HG03565 (cell line): ENCODE measurements at regions not wholly inside any gene's neighbourhood (a gene's known extent, or its start where the extent isn't known, plus 50 kb on each side); places are given as distances from the start of the nearest gene placed in this dataset.
"Not testable (repeated sequence)": the region's sequence is repeated elsewhere in the genome, so short reads cannot be mapped to it uniquely, and the experiment has no call there.

Source experiments
- ATAC-seq: cut with Tn5 transposase; IDR thresholded peaks from one replicate; pipeline ENCODE4 v1.9.1; 2021; ENCODE audit warnings: mild to moderate bottlenecking, moderate library complexity; ENCODE audit not compliant: unreplicated experiment

DNA sequence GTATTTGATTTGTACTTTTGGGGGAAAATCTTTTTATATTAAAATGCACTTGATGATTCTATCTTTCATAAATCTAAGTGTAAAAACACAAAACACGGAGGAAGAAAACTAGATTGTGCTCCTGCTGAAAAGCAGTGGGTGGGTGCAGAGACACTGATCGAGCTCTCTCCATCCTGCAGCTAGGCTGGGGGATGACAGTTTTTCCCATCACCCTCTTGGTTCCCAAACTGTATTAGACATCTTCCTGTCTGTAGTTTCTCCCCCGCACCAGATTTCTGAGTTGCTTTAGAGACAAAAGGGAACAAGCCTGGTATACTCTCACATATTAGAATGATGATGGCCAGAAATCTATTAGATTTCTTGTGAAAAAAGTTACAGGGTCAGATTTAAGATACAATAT, 99.6 kb downstream of the FAM114A2 start:
- ATAC-seq: no peak

DNA sequence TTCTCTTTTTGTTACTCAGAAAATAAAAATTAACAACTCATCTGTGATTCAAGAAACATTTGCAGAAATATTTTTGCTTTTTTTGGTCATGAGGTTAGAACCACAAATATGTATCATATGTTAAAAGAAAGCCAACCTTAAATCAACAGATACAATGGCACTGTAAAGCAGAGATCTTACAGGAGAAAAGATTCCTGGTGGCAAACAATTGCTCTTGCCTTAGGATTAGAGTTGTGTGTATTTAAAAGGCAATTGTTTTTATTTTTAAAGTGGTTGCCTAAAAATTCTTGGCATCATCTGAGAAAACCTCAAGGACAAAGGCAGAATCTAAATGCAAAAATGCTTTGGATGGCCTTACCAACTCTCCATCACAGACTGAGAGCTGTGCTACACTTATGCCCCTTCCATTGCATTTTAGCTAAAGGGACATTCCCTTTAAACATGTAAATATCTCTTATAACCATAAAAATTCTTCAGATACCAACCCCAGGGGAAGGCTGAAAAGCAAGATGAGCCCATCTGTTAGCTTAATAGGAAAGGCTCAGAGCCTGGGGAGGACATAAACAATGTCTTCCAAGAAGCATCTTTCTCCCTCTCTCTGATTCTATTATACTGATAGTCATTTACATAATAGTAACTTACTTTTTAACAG, 100.4 kb downstream of the FAM114A2 start:
- ATAC-seq: no peak

DNA sequence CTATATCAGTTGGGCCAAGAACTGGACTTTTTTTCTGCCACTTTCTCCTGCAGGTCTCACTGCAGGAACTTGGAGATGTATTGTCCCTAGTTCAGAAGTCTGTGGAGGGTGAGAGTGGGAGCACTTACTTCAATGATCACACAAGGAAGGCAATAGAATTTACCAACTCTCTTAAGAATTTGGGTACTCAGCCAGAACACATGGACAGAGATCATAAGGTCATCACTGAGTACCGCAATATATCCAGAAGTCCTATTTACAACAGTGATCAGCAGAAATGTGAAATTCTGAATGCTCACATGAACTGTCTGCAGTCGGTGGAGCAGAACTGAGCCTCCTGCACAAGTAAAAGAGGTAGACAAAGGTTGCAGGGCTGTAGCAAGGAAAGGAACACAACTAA, 101.0 kb downstream of the FAM114A2 start:
- ATAC-seq: no peak

DNA sequence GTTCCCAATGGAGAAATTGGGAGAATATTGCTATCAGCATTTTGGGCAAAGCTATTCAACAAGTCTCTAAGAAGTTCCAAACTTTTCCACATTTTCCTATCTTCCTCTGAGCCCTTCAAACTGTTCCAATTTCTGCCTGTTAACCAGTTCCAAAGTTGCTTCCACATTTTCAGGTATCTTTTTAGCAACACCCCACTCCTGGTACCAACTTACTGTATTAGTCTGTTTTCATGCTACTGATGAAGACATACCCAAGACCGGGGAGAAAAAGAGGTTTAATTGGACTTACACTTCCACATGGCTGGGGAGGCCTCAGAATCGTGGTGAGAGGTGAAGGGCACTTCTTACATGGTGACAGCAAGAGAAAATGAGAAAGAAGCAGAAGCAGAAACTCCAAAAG, 103.6 kb downstream of the FAM114A2 start:
- not testable (repeated sequence) for ATAC-seq

DNA sequence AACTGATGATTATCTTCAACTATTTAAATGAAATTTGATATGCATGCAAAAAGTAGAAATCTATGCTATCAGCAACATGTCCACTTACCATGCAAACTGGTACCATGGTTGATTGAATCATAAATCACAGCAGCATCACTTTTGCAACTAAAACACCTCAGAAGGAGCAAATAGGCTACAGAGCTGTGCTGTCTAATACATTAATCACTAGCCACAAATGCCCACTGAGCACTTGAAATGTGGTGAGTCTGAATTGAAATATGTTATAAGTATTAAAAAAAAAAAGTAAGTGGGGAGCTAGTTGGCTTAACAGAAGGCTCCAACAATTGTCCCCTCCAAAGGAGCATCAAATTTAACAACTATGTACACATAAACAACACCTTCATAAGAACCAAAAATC, 112.5 kb downstream of the FAM114A2 start:
- ATAC-seq: no peak

DNA sequence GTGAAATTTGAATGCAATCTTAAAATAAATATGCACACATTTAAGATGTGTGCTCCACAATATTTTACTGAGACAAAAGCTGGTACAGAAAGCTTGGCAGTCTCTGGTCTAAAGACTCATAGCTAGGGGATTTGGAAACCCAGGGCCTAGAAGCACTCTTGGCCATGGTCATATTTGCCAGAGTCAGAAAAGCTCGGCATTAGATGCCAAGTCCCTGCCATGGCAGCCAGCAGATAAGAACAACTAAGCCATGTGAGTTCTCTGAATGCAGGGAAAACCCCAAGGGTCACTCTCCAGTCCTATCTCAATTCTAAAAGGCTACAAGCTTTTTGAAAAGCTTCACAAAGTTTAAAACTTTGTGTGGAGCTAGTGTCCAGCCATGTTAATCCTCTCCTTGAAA, 119.5 kb downstream of the FAM114A2 start:
- no peak for ATAC-seq

DNA sequence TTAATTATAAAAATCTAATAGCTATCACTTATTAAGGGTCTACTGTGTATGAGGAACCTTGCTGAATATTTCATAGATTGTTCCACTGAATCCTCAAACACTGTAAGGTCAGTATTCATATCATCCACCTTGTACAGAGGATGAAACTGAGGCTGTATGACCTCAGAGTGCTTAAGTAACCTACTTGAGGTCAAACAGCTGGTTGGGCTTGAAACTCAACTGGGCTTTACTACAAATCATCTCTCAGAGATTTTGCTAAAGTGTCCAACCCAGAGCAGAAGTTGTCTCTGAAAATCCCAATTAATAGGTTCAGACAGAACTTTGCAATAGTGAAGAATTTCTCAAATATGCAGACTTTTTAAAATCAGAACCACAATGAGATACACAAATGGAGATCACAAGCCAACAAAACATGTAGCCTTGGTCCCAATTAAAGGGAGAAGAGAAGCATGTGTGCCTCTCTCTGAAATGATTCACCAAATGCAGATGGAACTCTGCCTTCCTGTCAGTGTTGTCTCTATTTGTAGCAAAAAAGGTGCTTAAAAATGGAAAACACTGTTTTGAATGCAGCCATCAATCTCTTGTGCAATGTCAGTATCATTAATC, 131.4 kb downstream of the FAM114A2 start:
- ATAC-seq: no peak

DNA sequence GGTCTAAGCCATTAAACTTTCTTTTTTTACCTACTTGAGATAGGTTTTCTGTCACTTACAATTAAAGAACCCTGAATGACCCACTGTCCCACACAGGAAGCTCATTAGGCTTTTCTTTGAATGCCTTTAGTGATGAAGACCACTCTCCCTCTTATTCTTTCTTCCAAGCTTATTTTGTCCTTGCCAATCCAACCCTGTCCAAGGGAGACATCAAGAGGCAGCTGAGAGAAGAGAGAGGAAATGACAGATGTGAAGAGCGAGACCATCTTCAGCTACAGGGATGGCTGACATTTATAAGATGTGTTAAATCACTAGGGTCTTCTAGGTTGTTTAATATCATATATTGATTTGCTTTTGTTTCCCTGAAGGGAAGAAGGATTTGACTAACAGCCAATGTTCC, 133.5 kb downstream of the FAM114A2 start:
- ATAC-seq: no peak

DNA sequence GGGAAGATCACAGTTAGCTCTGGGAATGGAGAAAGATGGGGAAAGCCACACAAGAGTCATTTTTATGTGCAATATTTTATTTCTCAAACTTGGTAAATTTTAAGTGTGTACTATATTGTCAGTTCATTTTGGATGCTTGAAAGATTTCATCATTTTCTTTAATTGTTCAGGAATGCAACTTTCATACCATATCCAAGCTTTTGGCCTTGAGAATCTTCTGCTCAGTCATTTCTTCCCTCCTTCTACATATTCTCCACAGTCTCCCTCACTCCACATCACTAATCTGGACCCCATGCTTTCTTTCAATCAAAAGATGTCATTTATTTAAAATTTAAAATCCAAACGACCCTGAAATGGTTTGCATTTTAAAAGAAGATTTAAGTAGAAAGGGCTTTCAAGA, 135.4 kb downstream of the FAM114A2 start:
- no peak for ATAC-seq

DNA sequence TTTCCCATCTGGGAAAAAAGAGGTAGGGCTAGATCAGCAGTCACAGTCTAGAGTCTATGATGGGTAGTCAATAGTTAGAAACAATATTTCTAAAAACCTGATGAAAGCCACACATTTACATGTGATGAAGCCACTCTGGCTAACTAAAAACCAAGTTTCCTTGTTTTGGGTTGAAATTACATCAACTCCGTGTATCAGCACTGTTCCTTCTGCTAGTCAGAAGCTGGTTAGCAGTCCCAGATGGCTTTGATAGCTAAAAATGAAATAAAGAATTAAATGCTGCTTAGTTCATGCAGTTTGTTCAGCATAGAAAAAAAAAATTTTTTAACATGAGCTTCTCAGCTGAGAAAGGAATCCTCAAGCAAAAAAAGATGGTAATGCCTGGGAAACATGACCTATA, 136.7 kb downstream of the FAM114A2 start:
- ATAC-seq: no peak

DNA sequence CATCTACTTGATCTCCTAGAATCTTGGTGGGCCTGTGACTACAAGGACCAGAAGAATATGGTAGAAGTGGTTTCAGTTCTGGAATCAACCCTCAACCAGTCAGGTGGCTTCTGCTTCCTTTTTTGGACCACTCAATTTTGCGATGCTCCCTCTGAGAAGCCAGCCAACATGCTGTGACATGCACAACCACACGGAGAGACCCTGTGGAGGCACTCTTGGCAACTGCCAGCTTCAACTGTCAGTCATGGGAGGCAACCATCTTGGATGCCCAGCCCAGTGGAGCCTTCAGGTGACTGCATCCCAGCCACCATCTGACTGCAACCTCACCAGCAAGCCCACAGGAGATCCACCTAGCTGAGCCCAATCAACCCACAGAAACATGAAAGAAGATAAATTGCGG, 137.3 kb downstream of the FAM114A2 start:
- no peak for ATAC-seq

DNA sequence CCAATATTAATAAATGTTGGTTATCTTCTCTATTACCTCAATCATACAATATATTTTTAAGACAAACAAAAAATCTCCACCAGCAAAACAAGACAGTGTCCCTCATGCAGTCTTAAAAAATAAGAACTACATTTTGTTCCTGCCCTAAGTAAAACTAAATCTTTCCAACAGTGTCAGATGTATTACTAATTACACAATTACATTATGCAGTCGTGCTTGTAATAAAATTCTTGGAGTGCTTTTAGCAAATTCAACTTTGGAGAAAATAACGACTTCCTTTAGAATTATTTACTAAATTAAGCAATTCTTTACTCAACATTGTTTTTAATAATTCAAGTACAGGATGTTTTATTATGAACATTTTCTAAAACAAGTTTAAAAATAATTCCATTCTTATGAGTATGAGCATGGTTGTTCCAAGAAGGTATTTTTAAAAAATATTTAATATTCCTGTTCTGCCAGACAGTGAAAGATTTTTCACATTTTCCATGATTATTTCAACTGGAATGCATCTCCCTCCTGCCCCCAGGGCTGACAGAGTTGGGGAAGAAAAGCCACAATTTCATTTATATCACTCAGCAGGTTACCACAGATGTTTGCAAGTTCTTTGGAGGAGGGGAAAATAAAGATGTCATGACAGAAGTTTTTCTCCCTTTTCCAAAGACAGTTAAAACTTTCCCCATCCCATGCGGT, 137.9 kb downstream of the FAM114A2 start:
- ATAC-seq: no peak

DNA sequence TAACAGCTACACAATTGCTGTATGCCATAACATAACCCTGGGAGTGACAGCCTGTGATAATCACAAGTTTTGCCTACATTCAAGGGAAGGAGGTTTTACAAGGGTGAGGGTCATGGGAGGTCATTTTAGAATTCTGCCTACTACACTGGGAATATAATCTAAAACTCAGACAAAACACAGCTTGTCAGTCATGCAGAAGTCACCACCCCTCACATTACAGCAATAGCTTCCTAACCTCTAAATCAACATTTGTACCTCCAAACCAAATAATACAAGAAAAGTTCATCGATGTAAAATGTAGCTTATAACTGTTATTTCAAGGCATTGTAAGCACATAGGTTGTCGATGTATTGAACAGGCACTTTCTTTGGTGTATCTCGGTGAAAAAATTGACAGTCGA, 139.0 kb downstream of the FAM114A2 start:
- no peak for ATAC-seq

DNA sequence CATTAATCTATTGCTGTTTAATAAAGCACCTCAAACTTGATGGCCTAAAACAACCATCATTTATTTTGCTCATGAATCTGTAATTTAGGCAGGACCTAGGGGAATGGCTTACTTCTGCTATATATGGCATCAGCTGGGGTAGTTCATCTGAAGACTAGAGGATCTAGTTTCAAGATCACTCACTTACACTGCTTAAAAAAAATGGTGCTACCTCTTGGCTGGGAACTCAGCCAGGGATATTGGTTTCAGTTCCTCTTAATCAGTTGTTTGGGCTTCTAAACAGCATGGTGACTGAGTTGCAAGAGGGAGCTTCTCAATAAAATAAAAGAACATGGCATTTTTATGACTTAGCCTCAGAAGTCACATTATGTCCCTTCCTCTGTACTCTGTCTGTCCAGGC, 142.0 kb downstream of the FAM114A2 start:
- ATAC-seq: peak; percentile 100

DNA sequence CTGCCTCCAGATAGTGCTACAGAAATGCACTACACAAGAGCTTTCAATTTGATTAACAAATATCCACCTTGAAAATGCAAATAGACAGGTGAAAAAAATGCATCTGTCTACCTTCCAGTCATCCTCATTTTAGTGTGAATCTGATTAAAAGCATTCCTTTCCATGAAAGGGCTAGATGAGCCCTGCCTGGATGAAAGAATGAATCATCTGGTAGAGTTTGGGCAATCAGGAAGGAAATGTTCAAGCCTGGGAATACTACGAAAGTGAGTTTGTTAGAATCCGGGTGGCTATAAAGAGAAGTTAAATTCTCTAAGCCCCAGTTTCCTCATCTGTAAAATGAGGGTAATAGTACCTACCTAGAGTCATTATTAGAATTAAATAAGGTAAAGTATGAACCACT, 142.6 kb downstream of the FAM114A2 start:
- ATAC-seq: no peak

DNA sequence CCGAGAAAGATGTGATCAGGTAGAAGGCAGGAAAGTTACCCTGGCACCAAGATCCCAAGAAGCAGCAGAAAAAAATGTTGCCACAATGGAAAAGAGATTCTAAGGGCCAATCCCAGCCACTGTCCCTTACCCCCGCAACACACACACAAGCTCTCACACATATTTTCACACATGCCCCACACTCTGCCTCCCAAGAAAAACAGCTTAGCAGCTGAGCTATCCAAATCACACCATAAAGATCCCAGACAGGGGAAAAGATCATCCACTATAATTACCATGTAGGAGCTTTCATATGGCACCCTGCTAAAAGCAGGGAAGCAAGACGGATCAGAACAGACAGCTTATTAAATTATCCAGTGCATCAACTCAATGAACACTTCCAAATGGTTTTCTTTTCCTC, 143.4 kb downstream of the FAM114A2 start:
- ATAC-seq: no peak

DNA sequence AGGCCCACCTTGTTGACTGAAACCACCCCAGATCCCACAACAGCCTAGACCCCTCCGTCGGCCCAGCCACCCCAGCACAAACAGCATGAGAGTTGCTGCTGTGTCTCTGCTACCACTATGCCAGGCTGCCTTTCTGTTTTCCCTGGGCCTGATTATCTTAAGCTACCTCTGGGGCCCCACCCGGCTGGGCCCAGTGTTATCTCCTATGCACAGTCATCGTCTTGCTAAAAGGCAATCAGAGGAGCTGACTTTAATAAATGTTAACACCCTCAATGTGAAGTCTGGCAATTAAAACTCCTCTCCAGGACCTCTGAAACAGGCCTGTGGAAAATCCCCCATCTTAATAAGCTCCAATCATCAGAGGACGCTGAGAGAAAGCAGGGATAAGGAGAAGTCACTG, 144.9 kb downstream of the FAM114A2 start:
- ATAC-seq: no peak

DNA sequence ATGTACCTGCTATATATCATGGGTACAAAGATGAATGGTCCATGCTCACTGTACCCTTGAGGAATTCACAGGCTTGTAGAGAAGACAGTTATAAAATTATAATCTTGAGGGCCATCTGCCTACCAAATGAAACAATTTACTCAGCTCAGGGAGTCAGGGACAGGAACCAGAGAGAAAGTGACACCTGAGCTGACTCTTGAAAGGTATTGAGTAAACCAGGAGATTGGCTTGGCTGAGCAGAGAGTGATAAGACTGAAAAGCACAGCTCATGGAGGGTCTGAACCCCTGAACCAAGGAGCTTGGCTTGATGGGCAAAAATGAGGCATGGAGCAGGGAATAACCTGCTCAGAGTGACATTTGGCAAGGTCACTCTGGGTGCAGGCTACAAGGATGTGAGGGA, 147.3 kb downstream of the FAM114A2 start:
- ATAC-seq: no peak

DNA sequence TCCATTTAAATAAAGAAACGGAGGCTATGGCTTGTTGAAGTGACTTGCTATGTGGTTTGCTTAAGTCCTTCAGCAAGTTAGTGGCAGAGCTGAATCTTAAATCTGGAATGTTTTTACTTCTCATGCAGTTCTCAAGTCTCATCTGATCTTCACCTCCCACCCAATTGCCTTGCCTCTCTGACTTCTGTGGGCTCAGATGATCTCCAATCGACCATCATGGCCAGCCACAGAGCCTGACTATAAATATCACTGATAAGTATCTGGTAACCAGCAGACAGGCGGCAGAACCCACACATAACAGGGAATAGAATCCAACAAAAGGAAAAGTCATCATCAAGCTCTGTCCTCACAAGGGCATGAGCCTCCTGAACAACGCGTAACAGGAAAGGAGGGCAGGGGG, 149.9 kb downstream of the FAM114A2 start:
- ATAC-seq: no peak

DNA sequence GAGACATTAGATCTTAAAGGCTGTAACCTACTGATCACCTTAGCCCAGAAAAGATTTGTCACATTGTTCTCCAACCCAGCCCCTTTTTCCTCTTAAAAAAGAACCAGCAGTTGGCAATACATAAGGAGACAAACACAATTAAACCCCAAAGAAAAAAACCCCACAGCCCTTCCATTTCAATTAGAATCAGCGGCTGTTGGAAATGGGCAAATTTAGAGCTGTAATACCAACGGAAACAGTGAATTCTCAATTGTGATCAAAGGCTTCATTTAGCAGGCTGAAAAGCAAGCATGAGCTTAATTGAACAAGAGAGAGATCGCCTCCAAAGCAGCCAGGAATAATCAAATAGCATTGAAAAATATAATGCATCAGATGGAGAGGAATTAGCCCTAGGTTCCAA, 153.6 kb downstream of the FAM114A2 start:
- no peak for ATAC-seq

DNA sequence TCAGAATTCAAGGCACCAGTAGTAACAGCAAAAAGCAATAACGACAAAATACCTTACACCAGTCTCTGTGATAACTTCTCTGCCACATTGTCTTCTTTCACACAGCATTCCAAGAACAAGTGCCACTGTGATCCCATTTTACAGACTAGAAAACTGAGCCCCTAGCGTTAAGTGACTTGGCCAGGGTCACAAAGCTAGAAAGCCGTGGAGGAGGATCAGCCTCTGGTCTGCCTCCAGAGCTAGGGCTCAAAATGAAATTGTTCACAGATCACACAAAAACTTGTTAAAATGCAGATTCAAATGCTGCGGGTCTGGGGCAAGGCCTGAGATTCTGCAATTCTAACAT, 154.1 kb downstream of the FAM114A2 start:
- ATAC-seq: no peak

DNA sequence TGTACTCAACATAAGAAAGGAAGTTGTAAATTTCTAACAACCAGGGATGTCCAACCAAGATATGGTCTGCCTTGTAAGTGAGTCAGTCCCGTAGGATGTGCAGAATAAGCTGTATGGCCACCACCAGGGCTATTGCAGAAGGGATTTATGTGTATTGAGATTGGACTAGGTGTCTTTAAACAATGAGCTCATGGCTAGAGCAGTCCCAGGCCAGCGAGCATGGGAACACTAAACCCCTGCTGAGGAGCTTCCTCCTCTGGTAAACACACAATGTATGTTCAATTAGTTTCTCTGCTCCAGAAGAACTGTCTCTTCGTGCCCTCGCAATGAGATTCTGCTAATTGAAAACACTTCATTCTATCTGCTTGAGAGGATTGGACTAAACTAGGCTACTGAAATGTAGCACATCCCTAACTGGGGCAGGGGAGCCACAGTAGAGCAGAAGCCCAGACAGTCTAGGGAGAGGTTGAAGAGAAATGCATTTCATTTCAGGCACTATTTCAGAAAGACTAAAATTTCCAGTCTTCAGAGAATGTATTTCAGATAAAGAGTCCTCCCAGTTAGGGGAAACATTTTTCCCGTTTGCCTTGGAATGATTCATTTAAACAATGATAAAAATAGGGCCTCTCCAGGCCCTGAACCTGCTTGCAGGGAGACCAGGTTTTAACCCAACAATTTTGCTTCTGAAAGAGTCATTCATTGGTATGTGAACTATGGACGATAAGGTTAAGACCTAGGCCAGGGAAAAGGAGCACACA, 154.7 kb downstream of the FAM114A2 start:
- ATAC-seq: no peak
